IMR-90 (cell line): ENCODE measurements at regions not wholly inside any gene's neighbourhood (a gene's known extent, or its start where the extent isn't known, plus 50 kb on each side); places are given as distances from the start of the nearest gene placed in this dataset.

Experiments
- CTCF ChIP-seq: conservative IDR thresholded peaks from 2 replicates; pipeline ENCODE4 v1.5.1; 2012; ENCODE audit warnings: mild to moderate bottlenecking, low read depth, low read length, improper control_type of control experiment
- FOS ChIP-seq: fragments of 150-350 bp; IDR thresholded peaks from 2 replicates; pipeline ENCODE4 v1.6.1; 2016; ENCODE audit warnings: low read depth, low read length
- POLR2A ChIP-seq: IDR thresholded peaks from 2 replicates; pipeline ENCODE4 v1.6.1; 2012; ENCODE audit warnings: mild to moderate bottlenecking, low read depth, low read length
- RFX5 ChIP-seq: IDR thresholded peaks from 2 replicates; pipeline ENCODE4 v1.8.0; 2012; ENCODE audit warnings: low read depth, mild to moderate bottlenecking, low read length, moderate library complexity

GRCh38 chr1:199167460-199167859 lies 528.6 kb downstream of the PTPRC start:
- TF ChIP-seq RFX5 (no peak), CTCF (no peak), POLR2A (no peak), FOS (no peak)
